ENCODE measurements at regions not wholly inside any gene's neighbourhood (a gene's known extent, or its start where the extent isn't known, plus 50 kb on each side); places are given as distances from the start of the nearest gene placed in this dataset.
A peak's percentile ranks its signal among the peaks of the same experiment; 100 is the strongest.

DNA sequence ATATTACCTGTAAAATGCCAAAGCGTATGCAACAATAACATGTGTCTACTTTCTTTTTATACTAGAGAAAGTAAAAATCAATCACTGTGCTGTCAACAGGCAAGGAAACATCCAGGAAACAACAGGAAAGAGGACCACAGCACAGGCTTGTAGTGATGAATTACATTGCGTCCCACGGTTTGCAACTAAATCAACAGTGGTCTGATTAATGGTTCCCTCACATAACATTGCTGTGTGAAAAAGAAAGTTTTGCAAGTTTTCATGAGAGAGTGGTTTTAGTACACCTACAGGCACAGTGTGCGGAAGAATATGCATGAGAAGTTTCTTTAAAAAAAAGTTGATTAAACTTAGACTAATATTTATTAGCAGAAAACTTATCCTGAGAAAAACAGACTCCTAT lies 329.5 kb upstream of the HSF2 start:
- peaks cover 0 to 4% (median 0%) of the 10 kb centered on the region in 3 donors for H3K4me1 ChIP-seq (ENCODE audit: control insufficient read depth in 2 of 3, insufficient read depth in 2 of 3, low read depth in 1 of 3, low read length in 3 of 3)
- no peak for TF ChIP-seq CTCF (IDR thresholded peaks at IDR 0.05; ENCODE audit: borderline replicate concordance, extremely low read depth, insufficient read depth)

DNA sequence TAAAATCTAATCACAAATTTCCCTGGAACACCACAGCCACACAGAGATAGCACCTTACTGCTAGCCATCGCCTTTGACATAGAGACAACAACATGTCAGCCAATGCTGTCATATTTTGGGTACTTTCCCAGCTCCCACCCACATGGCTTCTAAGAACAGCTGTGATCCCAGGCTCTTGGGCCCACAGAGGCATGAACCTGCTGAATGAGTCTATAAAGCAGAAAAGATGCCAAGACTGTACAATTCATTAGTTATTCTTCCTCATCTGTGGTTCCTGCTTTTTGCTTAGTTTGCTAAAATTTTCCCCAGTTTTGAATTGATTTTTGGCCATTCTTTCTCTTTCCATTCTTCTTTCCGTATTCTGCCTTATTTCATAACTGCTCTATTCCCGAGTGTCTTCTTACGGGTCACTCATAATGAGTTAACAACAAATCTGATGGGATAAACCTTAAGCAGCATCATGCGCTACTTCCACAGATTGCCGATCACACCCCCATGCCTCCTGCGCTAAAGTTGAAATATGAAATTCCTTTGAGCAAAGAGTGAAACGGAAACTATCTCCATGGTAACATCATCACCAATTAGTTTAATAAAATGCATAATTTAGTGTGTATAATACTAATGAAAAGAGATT lies 327.3 kb upstream of the HSF2 start:
- Histone ChIP-seq H3K9ac (ENCODE audit: low read length in 3 of 3) (no peak overlapping the region), H3K4me3 (ENCODE audit: low read length in 3 of 3) (no peak overlapping the region), H3K27me3 (ENCODE audit: control insufficient read depth, insufficient read depth, low read length) (no peaks in the 10 kb centered on the region), H3K9me3 (ENCODE audit: control insufficient read depth in 2 of 3, insufficient read depth in 1 of 3, low read length in 3 of 3) (no peaks in the 10 kb centered on the region), H3K27ac (ENCODE audit: low read depth in 2 of 2, low read length in 2 of 2) (no peak overlapping the region), H3K36me3 (ENCODE audit: control insufficient read depth in 2 of 3, insufficient read depth in 3 of 3, low read length in 3 of 3) (no peaks in the 10 kb centered on the region), H3K4me1 (ENCODE audit: control insufficient read depth in 2 of 3, insufficient read depth in 2 of 3, low read depth in 1 of 3, low read length in 3 of 3) (peaks cover 0 to 4% (median 0%) of the 10 kb centered on the region in 3 donors)
- DNase-seq (no peak), FAIRE-seq (no peak)
- intact Hi-C loops (cut with DNase I), result no loop called here
- no peak for TF ChIP-seq CTCF (IDR thresholded peaks at IDR 0.05; ENCODE audit: borderline replicate concordance, extremely low read depth, insufficient read depth)

More for the DNA sequence above, 329.5 kb upstream of the HSF2 start:
- Histone ChIP-seq H3K9ac (ENCODE audit: low read length in 3 of 3) (no peak overlapping the region), H3K27me3 (ENCODE audit: control insufficient read depth, insufficient read depth, low read length) (no peaks in the 10 kb centered on the region), H3K27ac (ENCODE audit: low read depth in 2 of 2, low read length in 2 of 2) (no peak overlapping the region), H3K36me3 (ENCODE audit: control insufficient read depth in 2 of 3, insufficient read depth in 3 of 3, low read length in 3 of 3) (no peaks in the 10 kb centered on the region), H3K9me3 (ENCODE audit: control insufficient read depth in 2 of 3, insufficient read depth in 1 of 3, low read length in 3 of 3) (no peaks in the 10 kb centered on the region), H3K4me3 (ENCODE audit: low read length in 3 of 3) (no peak overlapping the region)
- intact Hi-C loops (cut with DNase I), result no loop called here
- FAIRE-seq (no peak), DNase-seq (peak in 3 of 5 donors; percentile 39 to 81 (median 64))

DNA sequence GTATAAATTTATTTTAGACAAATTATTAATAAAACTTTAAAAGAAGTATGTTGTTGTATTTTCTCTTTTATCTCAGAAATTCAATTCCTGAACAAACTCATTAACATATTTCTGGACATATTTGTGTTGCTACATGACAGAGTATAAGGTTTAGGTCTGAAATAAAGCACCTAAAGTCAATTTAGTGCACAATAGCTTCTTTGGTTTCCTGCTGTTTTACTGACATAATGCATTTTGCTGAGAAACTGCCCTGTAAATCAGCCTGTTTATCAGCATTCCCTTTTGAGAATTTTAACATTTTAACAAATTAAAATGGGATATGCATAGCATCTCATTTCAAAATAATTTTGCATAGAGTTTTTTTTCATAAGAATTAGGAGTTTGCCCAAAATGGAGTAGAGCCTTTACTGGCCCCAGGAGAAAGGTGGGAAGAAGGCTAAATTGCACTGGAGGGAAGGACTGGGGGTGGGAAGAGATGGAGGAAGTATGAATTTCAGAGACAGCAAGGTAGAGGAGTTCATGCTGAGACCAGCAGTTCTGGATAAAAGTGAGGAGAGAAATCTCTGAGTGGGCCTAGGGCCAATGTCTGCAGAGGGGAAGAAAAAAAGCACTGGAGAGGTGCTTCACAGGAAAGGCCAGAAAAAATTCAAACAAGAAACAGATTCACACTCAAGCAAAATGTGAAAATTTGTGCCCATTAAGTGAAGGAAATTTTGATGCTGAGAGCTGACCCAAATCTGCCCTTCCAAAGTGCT lies 324.2 kb upstream of the HSF2 start:
- no peaks in the 10 kb centered on the region for H3K9me3 ChIP-seq (ENCODE audit: control insufficient read depth in 2 of 3, insufficient read depth in 1 of 3, low read length in 3 of 3)
- H3K27ac ChIP-seq (ENCODE audit: low read depth in 2 of 2, low read length in 2 of 2), result no peak overlapping the region
- FAIRE-seq, result no peak
- no peaks in the 10 kb centered on the region for H3K27me3 ChIP-seq (ENCODE audit: control insufficient read depth, insufficient read depth, low read length)
- no peak for DNase-seq
- no peaks in the 10 kb centered on the region for H3K36me3 ChIP-seq (ENCODE audit: control insufficient read depth in 2 of 3, insufficient read depth in 3 of 3, low read length in 3 of 3)
- H3K9ac ChIP-seq (ENCODE audit: low read length in 3 of 3), result no peak overlapping the region
- no peak overlapping the region for H3K4me3 ChIP-seq (ENCODE audit: low read length in 3 of 3)
- no peaks in the 10 kb centered on the region for H3K4me1 ChIP-seq (ENCODE audit: control insufficient read depth in 2 of 3, insufficient read depth in 2 of 3, low read depth in 1 of 3, low read length in 3 of 3)
- no peak for TF ChIP-seq CTCF (IDR thresholded peaks at IDR 0.05; ENCODE audit: borderline replicate concordance, extremely low read depth, insufficient read depth)
- intact Hi-C loops (cut with DNase I), result no loop called here
